Progenitor cell of endocrine pancreas (in vitro differentiated cells): ENCODE measurements at regions not wholly inside any gene's neighbourhood (a gene's known extent, or its start where the extent isn't known, plus 50 kb on each side); places are given as distances from the start of the nearest gene placed in this dataset.
"Not testable (repeated sequence)": the region's sequence is repeated elsewhere in the genome, so short reads cannot be mapped to it uniquely, and the experiment has no call there.

Experiments
- DNase-seq: peaks from one replicate; pipeline ENCODE4 v3.0.0; 2021; ENCODE audit warnings: low spot score; ENCODE audit not compliant: unreplicated experiment
- H3K27ac Mint-ChIP-seq: 2 replicates; pipeline ENCODE4 v1.8.0; 2021; ENCODE audit warnings: mild to moderate bottlenecking, moderate library complexity, mixed read lengths
- H3K27me3 Mint-ChIP-seq: 2 replicates; pipeline ENCODE4 v1.8.0; 2021; ENCODE audit warnings: mixed read lengths
- H3K36me3 Mint-ChIP-seq: 2 replicates; pipeline ENCODE4 v1.8.0; 2022; ENCODE audit warnings: mixed read lengths; ENCODE audit not compliant: insufficient read depth
- H3K4me1 Mint-ChIP-seq: 2 replicates; pipeline ENCODE4 v1.8.0; 2021; ENCODE audit warnings: low read depth, mixed read lengths
- H3K4me3 Mint-ChIP-seq: 2 replicates; pipeline ENCODE4 v1.8.0; 2021; ENCODE audit warnings: low read depth, mild to moderate bottlenecking, moderate library complexity, mixed read lengths
- H3K9me3 Mint-ChIP-seq: 2 replicates; pipeline ENCODE4 v1.8.0; 2021; ENCODE audit warnings: low read depth, mixed read lengths
- CTCF ChIP-seq: fragments of 200-600 bp; sonication (generic); IDR thresholded peaks from one replicate; pipeline ENCODE4 v1.5.0; 2021; ENCODE audit warnings: antibody characterized with exemption, mild to moderate bottlenecking; ENCODE audit not compliant: unreplicated experiment

GRCh38 chr9:100639854-100640253 is 62.0 kb downstream of the CAVIN4 start:
- H3K36me3 Mint-ChIP-seq: no peaks in the 10 kb centered on the region
- no peak overlapping the region for H3K4me3 Mint-ChIP-seq
- no peaks in the 10 kb centered on the region for H3K27me3 Mint-ChIP-seq
- H3K27ac Mint-ChIP-seq: no peak overlapping the region
- no peak for DNase-seq
- no peak for TF ChIP-seq CTCF
- H3K9me3 Mint-ChIP-seq: peaks cover 7% of the 10 kb centered on the region
- peaks cover 3% of the 10 kb centered on the region for H3K4me1 Mint-ChIP-seq

- DNase-seq: no peak
- peaks cover 3% of the 10 kb centered on the region for H3K4me1 Mint-ChIP-seq
- H3K27me3 Mint-ChIP-seq: no peaks in the 10 kb centered on the region
- TF ChIP-seq CTCF: no peak
- H3K36me3 Mint-ChIP-seq: no peaks in the 10 kb centered on the region
- peaks cover 3% of the 10 kb centered on the region for H3K9me3 Mint-ChIP-seq
- no peak overlapping the region for H3K27ac Mint-ChIP-seq
- H3K4me3 Mint-ChIP-seq: no peak overlapping the region
Observed at GRCh38 chr9:100640447-100641050, 62.7 kb downstream of the CAVIN4 start.

GRCh38 chr9:100641166-100641565 is 63.3 kb downstream of the CAVIN4 start:
- no peak for TF ChIP-seq CTCF
- Mint-ChIP-seq H3K27ac (no peak overlapping the region), H3K4me3 (no peak overlapping the region), H3K4me1 (peaks cover 3% of the 10 kb centered on the region), H3K27me3 (no peaks in the 10 kb centered on the region), H3K36me3 (no peaks in the 10 kb centered on the region), H3K9me3 (peaks cover 3% of the 10 kb centered on the region)
- DNase-seq: no peak

GRCh38 chr9:100652850-100653249 is 75.0 kb downstream of the CAVIN4 start:
- Mint-ChIP-seq H3K4me3 (no peak overlapping the region), H3K27ac (no peak overlapping the region)

GRCh38 chr9:100653643-100654334 is 75.9 kb downstream of the CAVIN4 start:
- H3K9me3 Mint-ChIP-seq: peaks cover 32% of the 10 kb centered on the region
- H3K36me3 Mint-ChIP-seq: peaks cover 2% of the 10 kb centered on the region
- no peaks in the 10 kb centered on the region for H3K4me1 Mint-ChIP-seq
- H3K27me3 Mint-ChIP-seq: no peaks in the 10 kb centered on the region
- H3K4me3 Mint-ChIP-seq: no peak overlapping the region
- no peak for DNase-seq
- no peak for TF ChIP-seq CTCF
- no peak overlapping the region for H3K27ac Mint-ChIP-seq

More at GRCh38 chr9:100652850-100653249, 75.0 kb downstream of the CAVIN4 start:
- TF ChIP-seq CTCF: no peak
- Mint-ChIP-seq H3K27me3 (no peaks in the 10 kb centered on the region), H3K9me3 (peaks cover 33% of the 10 kb centered on the region), H3K4me1 (no peaks in the 10 kb centered on the region), H3K36me3 (peaks cover 2% of the 10 kb centered on the region)
- DNase-seq: no peak

GRCh38 chr9:100656851-100657250 is 79.0 kb downstream of the CAVIN4 start:
- not testable (repeated sequence) for DNase-seq, H3K27me3 Mint-ChIP-seq, H3K4me3 Mint-ChIP-seq, H3K4me1 Mint-ChIP-seq, H3K36me3 Mint-ChIP-seq, H3K27ac Mint-ChIP-seq
- H3K9me3 Mint-ChIP-seq: peaks cover 27% of the 10 kb centered on the region
